GM19193 (cell line): ENCODE measurements at regions not wholly inside any gene's neighbourhood (a gene's known extent, or its start where the extent isn't known, plus 50 kb on each side); places are given as distances from the start of the nearest gene placed in this dataset.

Experiments used
- POLR2A ChIP-seq: IDR thresholded peaks from 4 replicates; pipeline ENCODE4 v1.6.1; 2011; ENCODE audit not compliant: insufficient read depth, insufficient read length; ENCODE audit errors: extremely low read depth

GRCh38 chr2:41079011-41079410, 627.1 kb upstream of the SLC8A1 start:
- TF ChIP-seq POLR2A: no peak

- no peak for TF ChIP-seq POLR2A
Measured at GRCh38 chr2:41084321-41084720, 632.4 kb upstream of the SLC8A1 start.

GRCh38 chr2:41087946-41088345, 636.1 kb upstream of the SLC8A1 start:
- no peak for TF ChIP-seq POLR2A

- no peak for TF ChIP-seq POLR2A
Measured at GRCh38 chr2:41101281-41101680, 649.4 kb upstream of the SLC8A1 start.

- TF ChIP-seq POLR2A: no peak
Measured at GRCh38 chr2:41109744-41110143, 657.9 kb upstream of the SLC8A1 start.

GRCh38 chr2:41111836-41112627, 660.1 kb upstream of the SLC8A1 start:
- TF ChIP-seq POLR2A: no peak

GRCh38 chr2:41116106-41116797, 664.4 kb upstream of the SLC8A1 start:
- TF ChIP-seq POLR2A: no peak

GRCh38 chr2:41119489-41119888, 667.6 kb upstream of the SLC8A1 start:
- TF ChIP-seq POLR2A: no peak

GRCh38 chr2:41123341-41123740, 671.5 kb upstream of the SLC8A1 start:
- TF ChIP-seq POLR2A: no peak

GRCh38 chr2:41127351-41127750, 675.5 kb upstream of the SLC8A1 start:
- no peak for TF ChIP-seq POLR2A

GRCh38 chr2:41129988-41130387, 678.1 kb upstream of the SLC8A1 start:
- no peak for TF ChIP-seq POLR2A

GRCh38 chr2:41137031-41137430, 685.1 kb upstream of the SLC8A1 start:
- no peak for TF ChIP-seq POLR2A

GRCh38 chr2:41141146-41141791, 689.4 kb upstream of the SLC8A1 start:
- TF ChIP-seq POLR2A: no peak

GRCh38 chr2:41142478-41142877, 690.6 kb upstream of the SLC8A1 start:
- TF ChIP-seq POLR2A: no peak

GRCh38 chr2:41145066-41145465, 693.2 kb upstream of the SLC8A1 start:
- no peak for TF ChIP-seq POLR2A

- TF ChIP-seq POLR2A: no peak
Measured at GRCh38 chr2:41149054-41149453, 697.2 kb upstream of the SLC8A1 start.
